Neural crest cell (in vitro differentiated cells): ENCODE measurements at regions not wholly inside any gene's neighbourhood (a gene's known extent, or its start where the extent isn't known, plus 50 kb on each side); places are given as distances from the start of the nearest gene placed in this dataset.

Experiments
- DNase-seq: peaks from one replicate; pipeline ENCODE4 v3.0.0; 2021; ENCODE audit warnings: low read depth, mixed read lengths, low spot score
- H3K27ac Mint-ChIP-seq: one replicate; pipeline ENCODE4 v1.8.0; 2021; ENCODE audit warnings: mild to moderate bottlenecking, mixed read lengths; ENCODE audit not compliant: unreplicated experiment
- H3K27me3 Mint-ChIP-seq: 2 replicates; pipeline ENCODE4 v1.8.0; 2021; ENCODE audit warnings: low read depth, mild to moderate bottlenecking, mixed read lengths
- H3K36me3 Mint-ChIP-seq: 2 replicates; pipeline ENCODE4 v1.8.0; 2021; ENCODE audit warnings: low read depth, mild to moderate bottlenecking, mixed read lengths
- H3K4me1 Mint-ChIP-seq: 2 replicates; pipeline ENCODE4 v1.8.0; 2021; ENCODE audit warnings: mixed read lengths
- H3K4me3 Mint-ChIP-seq: one replicate; pipeline ENCODE4 v1.8.0; 2021; ENCODE audit warnings: mild to moderate bottlenecking, mixed read lengths
- H3K9me3 Mint-ChIP-seq: 2 replicates; pipeline ENCODE4 v1.8.0; 2021; ENCODE audit warnings: mixed read lengths
- CTCF ChIP-seq: fragments of 200-600 bp; sonication (generic); conservative IDR thresholded peaks from 2 replicates; pipeline ENCODE4 v1.5.0; 2021; ENCODE audit warnings: antibody characterized with exemption, mild to moderate bottlenecking

- Mint-ChIP-seq H3K4me1 (no peaks in the 10 kb centered on the region), H3K4me3 (no peak overlapping the region), H3K27ac (no peak overlapping the region), H3K36me3 (no peaks in the 10 kb centered on the region), H3K27me3 (no peaks in the 10 kb centered on the region), H3K9me3 (peaks cover 3% of the 10 kb centered on the region)
- no peak for DNase-seq
- no peak for TF ChIP-seq CTCF
Measured at GRCh38 chrX:96140796-96141195, 543.8 kb upstream of the DIAPH2 start.

- TF ChIP-seq CTCF, result no peak
- H3K9me3 Mint-ChIP-seq, result peaks cover 10% of the 10 kb centered on the region
- H3K27ac Mint-ChIP-seq, result no peak overlapping the region
- DNase-seq, result no peak
- H3K27me3 Mint-ChIP-seq, result no peaks in the 10 kb centered on the region
- no peaks in the 10 kb centered on the region for H3K4me1 Mint-ChIP-seq
- H3K4me3 Mint-ChIP-seq, result no peak overlapping the region
- H3K36me3 Mint-ChIP-seq, result no peaks in the 10 kb centered on the region
Measured at GRCh38 chrX:96147681-96148080, 537.0 kb upstream of the DIAPH2 start.

- no peak overlapping the region for H3K4me3 Mint-ChIP-seq
- DNase-seq, result no peak
- H3K4me1 Mint-ChIP-seq, result peaks cover 6% of the 10 kb centered on the region
- H3K27ac Mint-ChIP-seq, result no peak overlapping the region
- H3K27me3 Mint-ChIP-seq, result no peaks in the 10 kb centered on the region
- H3K36me3 Mint-ChIP-seq, result no peaks in the 10 kb centered on the region
- no peaks in the 10 kb centered on the region for H3K9me3 Mint-ChIP-seq
- TF ChIP-seq CTCF, result no peak
Measured at GRCh38 chrX:96170626-96171025, 514.0 kb upstream of the DIAPH2 start.

- H3K4me1 Mint-ChIP-seq, result no peaks in the 10 kb centered on the region
- no peaks in the 10 kb centered on the region for H3K9me3 Mint-ChIP-seq
- H3K36me3 Mint-ChIP-seq, result no peaks in the 10 kb centered on the region
- H3K27ac Mint-ChIP-seq, result no peak overlapping the region
- H3K4me3 Mint-ChIP-seq, result no peak overlapping the region
- no peak for TF ChIP-seq CTCF
- DNase-seq, result no peak
- no peaks in the 10 kb centered on the region for H3K27me3 Mint-ChIP-seq
Measured at GRCh38 chrX:96176921-96177320, 507.7 kb upstream of the DIAPH2 start.

GRCh38 chrX:96181605-96182004 is 503.0 kb upstream of the DIAPH2 start:
- no peak overlapping the region for H3K27ac Mint-ChIP-seq
- H3K36me3 Mint-ChIP-seq, result no peaks in the 10 kb centered on the region
- H3K27me3 Mint-ChIP-seq, result no peaks in the 10 kb centered on the region

More at GRCh38 chrX:96181605-96182004, 503.0 kb upstream of the DIAPH2 start:
- Mint-ChIP-seq H3K4me1 (no peaks in the 10 kb centered on the region), H3K9me3 (no peaks in the 10 kb centered on the region), H3K4me3 (no peak overlapping the region)
- no peak for TF ChIP-seq CTCF
- no peak for DNase-seq
